IMR-90 (cell line): ENCODE measurements at regions not wholly inside any gene's neighbourhood (a gene's known extent, or its start where the extent isn't known, plus 50 kb on each side); places are given as distances from the start of the nearest gene placed in this dataset.

Experiments
- ATAC-seq: fragments of 200-7000 bp; cut with Tn5 transposase; 2 replicates; pipeline ENCODE4 v1.9.1; 2020; ENCODE audit warnings: low read depth, mild to moderate bottlenecking, moderate library complexity
- BruUV-seq: library from RNA; stranded (reverse); fragments of 400-500 nt; replicated peaks from 2 replicates; lab custom pipeline; 2021; lab: Mats Ljungman, UMichigan
- CTCF ChIA-PET: fragments of 300-600 bp; formaldehyde crosslinking; extraction: SDS; loops from one replicate; lab custom pipeline; 2021; ENCODE audit warnings: antibody characterized with exemption; lab: Yijun Ruan, JAX
- POLR2A ChIA-PET: fragments of 300-600 bp; sonication (Branson Sonifier 250); formaldehyde crosslinking; loops from one replicate; lab custom pipeline; 2022; ENCODE audit warnings: antibody characterized with exemption; ENCODE audit not compliant: unreplicated experiment; lab: Charles Lee
- DNase-seq: peaks from one replicate; pipeline ENCODE4 v3.0.0; 2013
- H2AFZ ChIP-seq: replicated peaks from 2 replicates; pipeline ENCODE3; 2013; ENCODE audit warnings: low read length, mild to moderate bottlenecking; ENCODE audit not compliant: poor library complexity
- H2AK5ac ChIP-seq: 2 replicates; pipeline ENCODE4 v1.6.1; 2013; ENCODE audit warnings: low read depth, low read length, inconsistent platforms
- H2AK9ac ChIP-seq: replicated peaks from 2 replicates; pipeline ENCODE3; 2013; ENCODE audit warnings: mild to moderate bottlenecking, low read depth, low read length, moderate library complexity; ENCODE audit not compliant: poor library complexity
- H2BK120ac ChIP-seq: 2 replicates; pipeline ENCODE4 v1.6.1; 2013; ENCODE audit warnings: low read depth, low read length, inconsistent platforms
- H2BK15ac ChIP-seq: 3 replicates; pipeline ENCODE4 v1.6.1; 2013; ENCODE audit warnings: low read depth, low read length, inconsistent platforms
- H2BK20ac ChIP-seq: 2 replicates; pipeline ENCODE4 v1.6.1; 2013; ENCODE audit warnings: low read depth, mild to moderate bottlenecking, inconsistent platforms, low read length, moderate library complexity
- H2BK5ac ChIP-seq: 2 replicates; pipeline ENCODE4 v1.6.1; 2013; ENCODE audit warnings: mild to moderate bottlenecking, low read depth, low read length, inconsistent platforms; ENCODE audit not compliant: poor library complexity, severe bottlenecking
- H3K14ac ChIP-seq: replicated peaks from 2 replicates; pipeline ENCODE4 v1.6.1; 2013; ENCODE audit warnings: low read depth, low read length, inconsistent platforms
- H3K18ac ChIP-seq: 2 replicates; pipeline ENCODE4 v1.6.1; 2013; ENCODE audit warnings: low read depth, low read length, control low read depth
- H3K23ac ChIP-seq: 2 replicates; pipeline ENCODE4 v1.6.1; 2013; ENCODE audit warnings: low read depth, low read length, inconsistent platforms
- H3K27ac ChIP-seq: 2 replicates; pipeline ENCODE4 v1.5.1; 2013; ENCODE audit warnings: mild to moderate bottlenecking, control low read depth, low read length; ENCODE audit not compliant: insufficient read depth
- H3K27me3 ChIP-seq: 2 replicates; pipeline ENCODE4 v1.6.1; 2013; ENCODE audit warnings: low read length; ENCODE audit not compliant: control insufficient read depth, insufficient read depth
- H3K36me3 ChIP-seq: 2 replicates; pipeline ENCODE4 v1.6.1; 2013; ENCODE audit warnings: low read length, mixed read lengths; ENCODE audit not compliant: control insufficient read depth, insufficient read depth
- H3K4ac ChIP-seq: 2 replicates; pipeline ENCODE4 v1.6.1; 2013; ENCODE audit warnings: low read depth, low read length, inconsistent platforms
- H3K4me1 ChIP-seq: 2 replicates; pipeline ENCODE4 v1.6.1; 2013; ENCODE audit warnings: low read length, mixed read lengths; ENCODE audit not compliant: control insufficient read depth, insufficient read depth
- H3K4me2 ChIP-seq: 2 replicates; pipeline ENCODE4 v1.6.1; 2013; ENCODE audit warnings: low read depth, mild to moderate bottlenecking, control low read depth, low read length, moderate library complexity
- H3K4me3 ChIP-seq: 2 replicates; pipeline ENCODE4 v1.5.1; 2013; ENCODE audit warnings: low read depth, mild to moderate bottlenecking, control low read depth, low read length, moderate library complexity; ENCODE audit not compliant: insufficient read depth
- H3K56ac ChIP-seq: 2 replicates; pipeline ENCODE4 v1.6.1; 2013; ENCODE audit warnings: low read length, inconsistent platforms; ENCODE audit not compliant: insufficient read depth; ENCODE audit errors: extremely low read depth
- H3K79me1 ChIP-seq, 2 experiments: 2 replicates each; pipeline ENCODE4 v1.6.1; 2013; ENCODE audit warnings: low read length in 2 of 2, inconsistent platforms in 1 of 2, low read depth in 1 of 2
- H3K9ac ChIP-seq: 2 replicates; pipeline ENCODE4 v1.6.1; 2013; ENCODE audit warnings: low read depth, low read length, control low read depth
- H3K9me1 ChIP-seq: 2 replicates; pipeline ENCODE4 v1.6.1; 2013; ENCODE audit warnings: low read length, inconsistent platforms; ENCODE audit not compliant: insufficient read depth
- H3K9me3 ChIP-seq: 2 replicates; pipeline ENCODE4 v1.6.1; 2013; ENCODE audit warnings: low read length; ENCODE audit not compliant: control insufficient read depth, insufficient read depth
- H4K20me1 ChIP-seq: 2 replicates; pipeline ENCODE4 v1.6.1; 2013; ENCODE audit warnings: low read length, inconsistent platforms; ENCODE audit not compliant: insufficient read depth
- H4K5ac ChIP-seq: 2 replicates; pipeline ENCODE4 v1.6.1; 2013; ENCODE audit warnings: mild to moderate bottlenecking, low read depth, low read length, control low read depth
- H4K8ac ChIP-seq, 2 experiments: 2 replicates each; pipeline ENCODE4 v1.6.1; 2013; ENCODE audit warnings: low read depth in 2 of 2, low read length in 2 of 2, control low read depth in 1 of 2, inconsistent platforms in 1 of 2
- H4K91ac ChIP-seq: 2 replicates; pipeline ENCODE4 v1.6.1; 2013; ENCODE audit warnings: low read depth, low read length, inconsistent platforms; ENCODE audit not compliant: insufficient read depth
- BHLHE40 ChIP-seq: fragments of 150-350 bp; IDR thresholded peaks from 2 replicates; pipeline ENCODE4 v1.6.1; 2016; ENCODE audit warnings: mild to moderate bottlenecking, low read depth, low read length
- CEBPB ChIP-seq: IDR thresholded peaks from 2 replicates; pipeline ENCODE4 v1.6.1; 2012; ENCODE audit warnings: low read depth, low read length, improper control_type of control experiment
- CTCF ChIP-seq: conservative IDR thresholded peaks from 2 replicates; pipeline ENCODE4 v1.5.1; 2012; ENCODE audit warnings: mild to moderate bottlenecking, low read depth, low read length, improper control_type of control experiment
- ELK1 ChIP-seq: fragments of 150-350 bp; IDR thresholded peaks from 2 replicates; pipeline ENCODE4 v1.6.1; 2016; ENCODE audit warnings: low read depth, mild to moderate bottlenecking, low read length, moderate library complexity, borderline replicate concordance
- FOS ChIP-seq: fragments of 150-350 bp; IDR thresholded peaks from 2 replicates; pipeline ENCODE4 v1.6.1; 2016; ENCODE audit warnings: low read depth, low read length
- MAFK ChIP-seq: IDR thresholded peaks from 2 replicates; pipeline ENCODE4 v1.6.1; 2012; ENCODE audit warnings: low read depth, low read length, improper control_type of control experiment
- MXI1 ChIP-seq: IDR thresholded peaks from 2 replicates; pipeline ENCODE4 v1.6.1; 2012; ENCODE audit warnings: low read depth, mild to moderate bottlenecking, low read length, moderate library complexity, borderline replicate concordance
- NFE2L2 ChIP-seq: fragments of 150-350 bp; IDR thresholded peaks from 2 replicates; pipeline ENCODE4 v1.6.1; 2016; ENCODE audit warnings: low read depth, mild to moderate bottlenecking, low read length
- POLR2A ChIP-seq: IDR thresholded peaks from 2 replicates; pipeline ENCODE4 v1.6.1; 2012; ENCODE audit warnings: mild to moderate bottlenecking, low read depth, low read length
- RAD21 ChIP-seq: IDR thresholded peaks from 2 replicates; pipeline ENCODE4 v1.6.1; 2012; ENCODE audit warnings: low read length, improper control_type of control experiment
- RFX5 ChIP-seq: IDR thresholded peaks from 2 replicates; pipeline ENCODE4 v1.8.0; 2012; ENCODE audit warnings: low read depth, mild to moderate bottlenecking, low read length, moderate library complexity
- SMC3 ChIP-seq: fragments of 150-350 bp; IDR thresholded peaks from 2 replicates; pipeline ENCODE4 v1.6.1; 2016; ENCODE audit warnings: low read depth, mild to moderate bottlenecking, antibody characterized with exemption, low read length, moderate library complexity
- WGBS, 2 experiments: methylation state at CpG; one replicate each; pipeline versions ENCODE4 v1.1.5 to v1.1.7; 2013; ENCODE audit warnings: missing lambda C conversion rate in 2 of 2; ENCODE audit not compliant: insufficient read length in 1 of 2; ENCODE audit errors: extremely low coverage in 2 of 2; 5-methylcytosine and 5-hydroxymethylcytosine counted together
- dilution Hi-C: fragments of 300-500 bp; cut with HindIII; formaldehyde crosslinking; loops from one replicate; pipeline ENCODE4 v1.14.3; 2018; ENCODE audit warnings: low sequenced_read_pairs; ENCODE audit not compliant: unreplicated experiment
- in situ Hi-C: fragments of 300-500 bp; cut with MboI; formaldehyde crosslinking; loops from 3 replicates; pipeline ENCODE4 v1.14.3; 2019; ENCODE audit warnings: low sequenced_read_pairs, inconsistent platforms, mixed read lengths
- intact Hi-C: fragments of 100-400 bp; cut with micrococcal nuclease; formaldehyde crosslinking; loops from 2 replicates; pipeline ENCODE4 v1.10.0; 2022

- Histone ChIP-seq H4K20me1 (no peaks in the 10 kb centered on the region), H2BK5ac (no peak overlapping the region), H3K18ac (no peak overlapping the region), H3K14ac (no peak overlapping the region), H3K79me1 (no peaks in the 10 kb centered on the region), H3K4me3 (no peak overlapping the region), H2BK15ac (no peak overlapping the region), H3K56ac (no peak overlapping the region), H3K27me3 (no peaks in the 10 kb centered on the region), H2AK9ac (no peak overlapping the region), H2BK20ac (no peak overlapping the region), H4K8ac (no peak overlapping the region), H3K9me1 (no peaks in the 10 kb centered on the region), H3K9me3 (peaks cover 20% of the 10 kb centered on the region), H3K23ac (no peak overlapping the region), H3K4ac (no peak overlapping the region), H4K91ac (no peak overlapping the region), H3K4me1 (no peaks in the 10 kb centered on the region), H2BK120ac (no peak overlapping the region), H3K9ac (no peak overlapping the region), H3K4me2 (no peak overlapping the region), H2AK5ac (no peak overlapping the region), H3K27ac (no peak overlapping the region), H3K36me3 (no peaks in the 10 kb centered on the region), H4K5ac (no peak overlapping the region), H2AFZ (no peak overlapping the region)
- CTCF ChIA-PET = interaction anchor here (0.7 kb wide), 1 partner anchor 9 kb away, joined by 4 read pairs; no protein-coding TSS in a partner anchor
- dilution Hi-C loops = no loop called here
- no peak for DNase-seq
- POLR2A ChIA-PET = no interaction called here
- intact Hi-C loops = no loop called here
- ATAC-seq = no peak
- in situ Hi-C loops = no loop called here
- BruUV-seq = no TSS peak
- no peak for TF ChIP-seq SMC3
- TF ChIP-seq RAD21 = no peak
- TF ChIP-seq MXI1 = no peak
- TF ChIP-seq CTCF = no peak
- TF ChIP-seq ELK1 = no peak
- TF ChIP-seq POLR2A = no peak
- no peak for TF ChIP-seq MAFK
- no peak for TF ChIP-seq NFE2L2
- no peak for TF ChIP-seq BHLHE40
- TF ChIP-seq FOS = no peak
- TF ChIP-seq RFX5 = no peak
- TF ChIP-seq CEBPB = no peak
- no CpG with 5 or more reads among the region's 1 CpG for WGBS, 2 experiments
Measured at GRCh38 chr1:19547814-19548213, 62.5 kb upstream of the CAPZB start.
